SK-N-MC (cell line): ENCODE measurements at regions not wholly inside any gene's neighbourhood (a gene's known extent, or its start where the extent isn't known, plus 50 kb on each side); places are given as distances from the start of the nearest gene placed in this dataset.
"Not testable (repeated sequence)": the region's sequence is repeated elsewhere in the genome, so short reads cannot be mapped to it uniquely, and the experiment has no call there.

ENCODE experiments used
- EZH2 ChIP-seq: fragments of 200-600 bp; sonication (generic); IDR thresholded peaks from one replicate; pipeline ENCODE4 v1.6.1; 2017; ENCODE audit warnings: antibody characterized with exemption
- POLR2AphosphoS5 ChIP-seq: IDR thresholded peaks from 2 replicates; pipeline ENCODE4 v1.6.1; 2012; ENCODE audit warnings: mild to moderate bottlenecking, low read depth, low read length, borderline replicate concordance

DNA sequence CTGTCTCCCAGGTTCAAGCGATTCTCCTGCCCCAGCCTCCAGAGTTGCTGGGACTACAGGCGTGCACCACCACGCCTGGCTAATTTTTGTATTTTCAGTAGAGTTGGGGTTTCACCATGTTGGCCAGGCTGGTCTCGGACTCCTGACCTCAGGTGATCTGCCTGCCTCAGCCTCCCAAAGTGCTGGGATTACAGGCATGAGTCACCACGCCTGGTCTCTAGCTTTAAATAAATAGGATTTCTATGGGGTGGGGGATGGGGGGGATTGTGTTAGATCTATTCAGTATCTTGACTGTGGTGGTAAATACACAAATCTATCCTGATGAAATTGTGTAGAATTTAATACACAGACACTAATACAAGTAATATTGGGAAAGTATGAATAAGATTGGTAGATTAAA is 102.4 kb upstream of the STX18 start:
- not testable (repeated sequence) for TF ChIP-seq EZH2, POLR2AphosphoS5
